Fibroblast of skin of abdomen (primary cell): ENCODE measurements at regions not wholly inside any gene's neighbourhood (a gene's known extent, or its start where the extent isn't known, plus 50 kb on each side); places are given as distances from the start of the nearest gene placed in this dataset.
"Not testable (repeated sequence)": the region's sequence is repeated elsewhere in the genome, so short reads cannot be mapped to it uniquely, and the experiment has no call there.

ENCODE experiments used
- DNase-seq: peaks from one replicate; pipeline ENCODE4 v3.0.0-alpha.2; 2013

DNA sequence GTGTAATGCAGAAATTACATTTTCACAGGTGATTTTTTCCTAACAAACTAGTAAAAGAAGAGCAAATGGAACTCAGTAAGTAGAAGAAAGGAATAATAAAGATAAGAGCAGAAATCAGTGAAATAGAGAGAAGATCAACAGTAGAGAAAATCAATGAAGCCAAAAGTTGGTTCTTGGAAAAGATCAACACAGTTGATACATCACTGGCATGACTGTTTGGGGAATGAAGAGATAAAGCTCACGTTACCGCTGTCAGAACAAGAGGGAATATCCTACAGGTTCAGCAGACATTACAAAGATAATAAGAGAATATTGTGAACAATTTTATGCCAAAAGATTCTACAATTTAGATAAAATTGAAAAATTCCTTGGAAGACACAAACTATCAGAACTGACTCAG, 146.4 kb downstream of the ACTR3B start:
- DNase-seq, result no peak

DNA sequence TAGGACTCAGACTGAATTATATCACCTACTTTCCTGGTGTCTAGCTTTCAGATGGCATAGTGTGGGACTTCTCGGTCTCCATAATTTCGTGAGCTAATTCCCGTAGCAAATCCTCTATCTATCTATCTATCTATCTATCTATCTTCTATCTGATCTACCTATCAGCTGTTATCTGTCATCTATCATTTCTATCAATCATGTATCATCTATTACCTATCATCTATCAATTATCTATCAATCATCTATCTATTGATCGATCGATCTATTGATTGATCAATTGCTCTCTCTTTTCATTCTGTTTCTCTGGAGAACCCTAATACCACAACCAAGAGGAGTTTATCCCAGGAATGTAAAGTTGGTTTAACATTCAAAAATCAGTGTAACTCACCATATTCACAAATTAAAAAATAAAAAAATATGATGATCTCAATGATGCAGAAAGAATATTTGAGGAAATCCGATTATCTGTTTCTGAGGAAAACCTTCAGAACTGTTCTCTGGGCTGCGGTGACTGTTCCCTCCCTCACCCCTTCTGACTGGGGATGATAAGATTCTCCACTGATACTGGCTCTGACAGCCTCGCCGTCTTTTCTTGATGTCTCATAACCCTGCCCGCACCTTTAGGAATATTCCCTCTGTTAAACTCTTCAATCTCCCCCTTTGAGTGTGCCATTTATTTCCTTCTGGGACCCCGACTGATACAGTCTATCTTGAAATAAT, 147.7 kb downstream of the ACTR3B start:
- no peak for DNase-seq

- no peak for DNase-seq
Observed at GRCh38 chr7:152909280-152909679, 149.7 kb downstream of the ACTR3B start.

DNA sequence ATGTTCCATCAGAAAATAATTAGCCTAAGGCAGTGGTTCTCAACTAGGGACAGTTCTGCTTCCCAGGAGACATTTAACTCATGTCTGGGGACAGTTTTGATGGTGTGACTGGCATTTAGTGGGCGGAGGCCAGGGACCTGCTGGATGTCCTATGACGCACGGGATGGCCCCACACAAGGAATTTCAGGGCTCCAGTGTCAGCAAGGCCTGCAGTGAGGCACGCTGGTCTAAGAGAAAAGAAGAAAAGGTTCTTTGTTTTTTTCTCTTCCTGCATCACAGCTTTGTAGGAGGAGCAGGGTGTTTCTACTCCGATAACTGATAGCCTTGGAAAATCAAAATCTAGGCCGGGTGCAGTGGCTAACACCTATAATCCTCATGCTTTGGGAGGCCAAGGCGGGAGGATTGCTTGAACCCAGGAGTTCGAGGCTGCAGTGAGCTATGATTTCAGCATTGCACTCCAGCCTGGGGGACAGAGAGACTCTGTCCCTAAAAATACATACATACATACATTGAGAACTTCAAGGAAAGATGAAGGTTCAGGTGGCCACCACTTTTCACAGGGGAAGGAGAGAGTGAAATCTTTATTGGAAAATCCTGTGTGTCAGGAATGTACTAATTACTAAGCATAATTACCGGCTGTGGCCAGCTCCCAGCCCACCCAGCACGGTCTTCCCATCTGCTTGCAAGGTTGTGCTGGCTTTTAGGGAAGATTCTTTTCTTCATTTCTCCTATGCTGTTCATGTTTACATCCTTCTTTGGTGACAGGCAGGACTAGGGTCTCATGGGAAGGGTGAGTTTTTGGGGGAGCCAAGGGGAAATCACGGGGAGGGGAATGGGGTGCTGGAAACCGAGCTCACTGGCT, 150.4 kb downstream of the ACTR3B start:
- DNase-seq, result no peak

GRCh38 chr7:152910545-152911225, 151.1 kb downstream of the ACTR3B start:
- no peak for DNase-seq

GRCh38 chr7:152911226-152911560, 151.6 kb downstream of the ACTR3B start:
- DNase-seq, result no peak

- no peak for DNase-seq
Observed at GRCh38 chr7:152911922-152912321, 152.4 kb downstream of the ACTR3B start.

- no peak for DNase-seq
Observed at GRCh38 chr7:152912511-152912910, 153.0 kb downstream of the ACTR3B start.

DNA sequence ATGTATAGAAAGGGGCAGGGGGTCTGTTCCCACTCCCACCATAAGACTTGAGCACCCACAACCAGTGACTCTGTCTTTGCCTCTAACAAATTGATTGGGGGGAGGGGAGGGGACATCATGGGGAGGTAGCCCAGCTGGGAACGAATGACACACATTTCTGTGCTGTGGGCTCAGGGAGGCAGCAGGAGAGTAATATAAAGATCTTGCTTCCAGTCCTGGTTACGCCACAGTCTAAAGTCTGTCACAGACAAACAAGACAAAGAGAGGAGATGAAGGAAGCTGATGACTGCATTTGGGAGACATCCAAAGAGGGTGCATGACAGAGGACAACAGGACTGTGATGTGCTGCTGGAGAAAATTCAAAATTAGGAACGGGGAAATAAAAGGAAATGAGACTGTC, 153.9 kb downstream of the ACTR3B start:
- no peak for DNase-seq

DNA sequence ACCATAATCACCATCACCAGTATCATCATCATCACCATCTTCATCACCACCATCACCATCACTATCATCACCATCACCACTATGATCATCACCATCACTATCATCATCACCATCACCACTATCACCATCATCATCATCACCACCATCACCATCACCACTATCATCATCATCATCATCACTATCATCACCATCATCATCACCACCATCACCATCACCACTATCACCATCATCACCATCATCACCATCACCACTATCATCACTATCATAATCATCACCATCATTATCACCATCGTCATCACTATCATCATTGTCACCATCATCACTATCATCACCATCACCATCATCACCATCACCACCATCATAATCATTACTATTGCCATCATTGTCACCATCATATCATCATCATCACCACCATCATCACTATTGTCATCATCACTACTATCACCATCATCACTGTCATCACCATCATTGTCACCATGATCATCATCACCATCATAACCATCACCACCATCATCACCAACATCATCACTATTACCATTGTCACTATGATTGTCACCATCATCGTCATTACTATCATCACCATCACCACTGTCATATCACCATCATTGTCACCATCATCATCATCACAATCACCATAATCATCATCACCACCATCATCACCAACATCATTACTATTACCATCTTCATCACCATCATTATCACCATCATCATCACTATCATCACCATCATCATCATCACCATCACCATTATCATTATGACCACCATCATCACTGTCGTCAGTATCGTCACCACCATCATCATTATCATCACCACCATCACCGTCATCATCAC, 154.7 kb downstream of the ACTR3B start:
- DNase-seq, result no peak

DNA sequence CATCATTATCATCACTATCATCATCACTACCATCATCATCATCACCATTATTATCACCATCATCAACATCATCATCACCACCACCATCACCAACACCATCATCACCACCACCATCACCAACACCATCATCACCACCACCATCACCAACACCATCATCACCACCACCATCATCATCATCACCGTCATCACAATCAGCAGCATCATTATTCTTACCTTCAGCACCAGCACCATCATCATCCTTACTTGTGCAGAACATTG, 155.2 kb downstream of the ACTR3B start:
- not testable (repeated sequence) for DNase-seq

GRCh38 chr7:152922318-152923081, 162.9 kb downstream of the ACTR3B start:
- no peak for DNase-seq

DNA sequence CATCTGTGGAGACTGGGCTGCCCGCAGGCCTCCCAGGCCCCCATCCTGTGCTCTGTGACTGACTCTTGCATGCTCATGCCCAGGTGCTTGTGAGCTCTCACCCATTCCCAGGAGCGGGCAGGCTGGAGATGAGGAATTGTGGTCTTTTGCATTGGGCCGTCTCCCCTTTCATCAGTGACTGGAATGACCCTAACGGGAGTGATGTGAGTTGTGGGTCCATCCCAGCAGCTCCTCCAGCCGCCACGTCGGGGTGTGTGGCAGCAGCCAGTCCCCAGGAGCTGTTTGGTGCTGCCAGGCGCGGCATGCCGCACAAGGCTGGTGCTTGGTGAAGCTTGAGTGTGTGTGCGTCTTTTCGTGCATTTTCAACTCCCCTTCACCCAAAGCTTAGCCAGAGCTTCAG, 164.2 kb downstream of the ACTR3B start:
- no peak for DNase-seq

DNA sequence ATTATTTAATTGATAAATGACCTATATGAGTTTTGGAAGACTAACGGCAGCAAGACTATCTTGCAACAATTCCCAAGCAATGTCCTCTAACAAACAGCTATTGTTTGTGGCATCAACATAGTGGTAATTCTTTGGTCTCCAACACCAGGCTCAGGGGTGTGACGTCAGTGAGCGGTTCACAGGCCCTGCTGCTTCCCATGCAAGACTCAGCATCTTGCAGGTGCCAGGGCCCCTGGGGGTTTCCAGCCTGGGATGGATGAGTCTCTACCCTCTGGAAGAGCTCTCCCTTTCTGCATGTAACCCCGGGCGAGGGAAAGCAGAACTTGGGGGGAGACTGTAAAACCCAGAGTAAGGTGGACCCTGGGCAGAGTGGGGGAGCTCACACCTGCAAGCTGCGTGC, 164.7 kb downstream of the ACTR3B start:
- no peak for DNase-seq

GRCh38 chr7:152924826-152925411, 165.4 kb downstream of the ACTR3B start:
- DNase-seq, result no peak

DNA sequence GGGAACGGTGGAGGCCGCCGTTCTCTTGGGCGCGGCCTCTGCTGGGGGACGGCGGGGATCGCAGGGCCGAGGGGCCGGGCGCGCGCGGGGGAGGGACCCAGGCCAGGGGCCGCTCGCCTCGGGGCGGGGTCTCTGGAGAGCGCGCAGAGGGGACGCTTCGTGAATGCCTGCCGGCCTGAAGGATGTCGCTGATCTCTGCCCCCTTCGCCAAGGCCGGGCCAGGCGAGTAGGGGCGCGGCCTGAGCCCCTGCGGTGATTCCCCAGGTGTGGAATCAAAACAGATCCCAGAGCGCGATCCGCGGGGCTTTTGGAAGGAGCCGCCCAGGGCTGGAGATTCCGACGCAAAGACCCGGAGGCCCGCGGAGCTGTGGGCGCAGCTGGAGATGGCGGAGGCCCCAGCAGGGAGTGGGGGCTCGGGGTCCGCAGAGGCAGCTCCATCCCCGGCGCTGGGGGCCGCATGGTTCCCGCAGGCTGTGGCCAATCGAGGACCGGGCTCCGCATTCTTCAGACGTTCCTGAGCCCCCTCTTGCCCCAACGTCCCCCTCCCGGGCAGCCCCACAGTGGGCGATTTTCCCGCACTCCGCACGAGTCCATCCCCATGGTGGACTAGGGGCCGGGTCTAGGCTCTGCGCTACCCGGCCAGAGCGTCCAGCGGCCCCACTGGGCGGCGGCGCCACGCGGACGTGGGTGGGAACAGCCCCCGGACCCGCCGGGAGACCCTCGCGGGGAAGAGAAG, 166.0 kb downstream of the ACTR3B start:
- DNase-seq, result no peak

DNA sequence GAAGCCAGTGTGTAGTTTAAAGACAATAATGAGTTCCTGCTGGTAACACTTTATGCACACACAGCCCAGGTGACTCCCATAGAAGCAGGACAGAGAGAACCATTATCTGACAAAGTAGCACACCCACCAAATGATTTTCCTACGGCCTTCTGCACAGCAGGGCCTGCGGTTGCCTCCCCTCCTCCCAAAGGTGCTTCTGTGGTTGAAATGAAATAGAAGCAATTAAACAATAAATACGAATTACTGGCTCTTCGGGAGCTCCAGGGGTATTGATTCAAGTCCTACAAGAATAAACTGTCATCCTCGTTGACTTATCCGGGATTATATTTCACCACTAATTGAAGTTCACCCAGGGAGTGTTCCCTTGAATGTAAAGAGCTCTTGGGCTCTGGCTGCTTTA, 172.1 kb downstream of the ACTR3B start:
- no peak for DNase-seq

DNA sequence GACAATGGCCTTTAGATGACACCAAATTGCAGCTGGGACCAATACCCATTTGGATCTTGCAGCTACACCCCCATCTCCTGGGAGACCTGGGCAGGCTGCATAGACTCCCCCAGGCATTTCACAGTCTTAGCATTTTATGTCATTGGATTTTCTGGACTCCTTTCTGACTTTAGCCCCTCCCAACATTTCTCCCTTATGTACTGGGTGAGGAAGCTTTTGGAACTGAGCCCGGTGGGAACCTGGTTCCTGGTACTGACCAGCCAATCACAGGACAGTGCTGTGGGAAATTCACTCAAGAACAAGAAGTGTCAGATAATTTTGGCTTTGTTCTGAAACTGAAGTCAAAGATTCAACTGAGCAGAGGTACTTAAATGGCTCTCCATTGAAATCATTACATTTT, 177.7 kb downstream of the ACTR3B start:
- DNase-seq, result no peak

DNA sequence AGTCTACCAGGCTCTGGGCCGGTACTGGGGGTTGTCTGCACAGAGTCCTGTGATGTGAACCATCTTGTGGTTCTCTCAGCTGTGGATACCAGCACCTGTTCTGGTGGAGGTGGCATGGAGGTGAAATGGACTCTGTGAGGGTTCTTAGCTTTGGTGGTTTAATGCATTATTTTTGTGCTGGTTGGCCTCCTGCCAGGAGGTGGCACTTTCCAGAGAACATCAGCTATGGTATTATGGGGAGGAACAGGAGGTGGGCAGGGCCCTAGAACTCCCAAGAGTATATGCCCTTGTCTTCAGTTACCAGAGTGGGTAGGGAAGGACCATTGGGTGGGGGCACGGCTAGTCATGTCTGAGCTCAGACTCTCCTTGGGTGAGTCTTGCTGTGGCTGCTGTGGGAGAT, 187.1 kb downstream of the ACTR3B start:
- DNase-seq, result not testable (repeated sequence)

GRCh38 chr7:152947686-152948085, 188.1 kb downstream of the ACTR3B start:
- DNase-seq, result no peak

DNA sequence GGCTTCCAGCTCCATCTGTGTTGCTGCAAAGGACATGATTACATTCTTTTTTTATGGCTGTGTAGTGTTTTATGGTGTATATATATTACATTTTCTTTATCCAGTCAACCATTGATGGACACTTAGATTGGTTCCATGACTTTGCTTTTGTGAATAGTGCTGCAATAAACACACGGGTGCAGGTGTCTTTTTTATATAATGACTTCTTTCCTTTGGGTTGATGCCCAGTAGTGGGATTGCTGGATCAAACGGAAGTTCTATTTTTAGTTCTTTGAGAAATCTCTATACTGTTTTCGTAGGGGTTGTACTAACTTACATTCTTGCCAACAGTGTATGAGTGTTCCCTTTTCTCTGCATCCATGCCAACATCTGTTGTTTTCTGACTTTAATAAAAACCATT, 189.7 kb downstream of the ACTR3B start:
- DNase-seq, result no peak
